WTC11 (cell line): ENCODE measurements at regions not wholly inside any gene's neighbourhood (a gene's known extent, or its start where the extent isn't known, plus 50 kb on each side); places are given as distances from the start of the nearest gene placed in this dataset.

ENCODE experiments used
- ATAC-seq: fragments of 200-7000 bp; cut with Tn5 transposase; 2 replicates; pipeline ENCODE4 v1.10.0; 2021; ENCODE audit warnings: mild to moderate bottlenecking, moderate library complexity
- CTCF ChIA-PET: fragments of 300-600 bp; sonication (Branson Sonifier 250); formaldehyde crosslinking; loops from one replicate; lab custom pipeline; 2021; ENCODE audit warnings: antibody characterized with exemption; lab: Charles Lee
- POLR2A ChIA-PET: fragments of 350-600 bp; sonication (Branson Sonifier 250); formaldehyde crosslinking; loops from one replicate; lab custom pipeline; 2021; ENCODE audit warnings: antibody characterized with exemption; lab: Charles Lee
- DNase-seq: peaks from one replicate; pipeline ENCODE4 v3.0.0; 2021; ENCODE audit warnings: low spot score
- H3K27ac Mint-ChIP-seq: 2 replicates; pipeline ENCODE4 v1.8.0; 2021; ENCODE audit warnings: mixed read lengths
- H3K27me3 Mint-ChIP-seq: 2 replicates; pipeline ENCODE4 v1.8.0; 2021; ENCODE audit warnings: low read depth, mild to moderate bottlenecking, moderate library complexity, mixed read lengths
- H3K36me3 Mint-ChIP-seq: 2 replicates; pipeline ENCODE4 v1.8.0; 2021; ENCODE audit warnings: mixed read lengths
- H3K4me1 Mint-ChIP-seq: 2 replicates; pipeline ENCODE4 v1.8.0; 2022; ENCODE audit warnings: mixed read lengths
- H3K4me3 Mint-ChIP-seq: 2 replicates; pipeline ENCODE4 v1.8.0; 2021; ENCODE audit warnings: mild to moderate bottlenecking, moderate library complexity, mixed read lengths
- H3K9me3 Mint-ChIP-seq: 2 replicates; pipeline ENCODE4 v1.8.0; 2021; ENCODE audit warnings: mixed read lengths
- ATF1 ChIP-seq: sonication (generic); formaldehyde crosslinking; IDR thresholded peaks from 2 replicates; pipeline ENCODE4 v1.8.1; 2023; ENCODE audit warnings: mild to moderate bottlenecking, moderate library complexity, missing genetic modification reagents
- CREB1 ChIP-seq: sonication (generic); formaldehyde crosslinking; IDR thresholded peaks from 2 replicates; pipeline ENCODE4 v1.8.0; 2023; ENCODE audit warnings: mild to moderate bottlenecking, missing genetic modification reagents
- CREM ChIP-seq: sonication (generic); formaldehyde crosslinking; IDR thresholded peaks from 2 replicates; pipeline ENCODE4 v1.8.1; 2022; ENCODE audit warnings: mild to moderate bottlenecking, missing genetic modification reagents, moderate library complexity
- ELF4 ChIP-seq: sonication (generic); formaldehyde crosslinking; IDR thresholded peaks from 2 replicates; pipeline ENCODE4 v1.8.1; 2022; ENCODE audit warnings: low read depth, mild to moderate bottlenecking, moderate library complexity, missing genetic modification reagents
- EMX1 ChIP-seq: fragments of 250-450 bp; sonication (Bioruptor Pico); IDR thresholded peaks from 2 replicates; pipeline ENCODE4 v1.8.0; 2021; ENCODE audit warnings: mild to moderate bottlenecking
- FOXJ3 ChIP-seq: sonication (generic); formaldehyde crosslinking; IDR thresholded peaks from 2 replicates; pipeline ENCODE4 v1.9.0; 2021; ENCODE audit warnings: missing genetic modification reagents, mild to moderate bottlenecking, borderline replicate concordance
- NFATC4 ChIP-seq: fragments of 250-450 bp; sonication (Bioruptor Pico); IDR thresholded peaks from 2 replicates; pipeline ENCODE4 v1.9.0; 2021; ENCODE audit warnings: mild to moderate bottlenecking
- NFYB ChIP-seq: sonication (generic); formaldehyde crosslinking; conservative IDR thresholded peaks from 2 replicates; pipeline ENCODE4 v1.8.0; 2022; ENCODE audit warnings: low read depth, missing genetic modification reagents
- OVOL2 ChIP-seq: fragments of 250-450 bp; sonication (Bioruptor Pico); IDR thresholded peaks from 2 replicates; pipeline ENCODE4 v1.9.0; 2021; ENCODE audit warnings: mild to moderate bottlenecking, borderline replicate concordance
- RORB ChIP-seq: fragments of 250-450 bp; sonication (Bioruptor Pico); IDR thresholded peaks from 2 replicates; pipeline ENCODE4 v1.9.0; 2021; ENCODE audit warnings: mild to moderate bottlenecking
- SOX15 ChIP-seq: fragments of 250-450 bp; sonication (Bioruptor Pico); IDR thresholded peaks from 2 replicates; pipeline ENCODE4 v1.9.0; 2021; ENCODE audit warnings: mild to moderate bottlenecking
- TCF7 ChIP-seq: sonication (generic); formaldehyde crosslinking; IDR thresholded peaks from 2 replicates; pipeline ENCODE4 v1.8.0; 2022; ENCODE audit warnings: mild to moderate bottlenecking, low read depth, missing genetic modification reagents, moderate library complexity
- TP53 ChIP-seq: sonication (generic); formaldehyde crosslinking; IDR thresholded peaks from 2 replicates; pipeline ENCODE4 v1.8.1; 2023; ENCODE audit warnings: mild to moderate bottlenecking, missing genetic modification reagents
- ZNF263 ChIP-seq: sonication (generic); formaldehyde crosslinking; IDR thresholded peaks from 2 replicates; pipeline ENCODE4 v1.8.1; 2022; ENCODE audit warnings: low read depth, mild to moderate bottlenecking, moderate library complexity, missing genetic modification reagents
- TF ChIP-seq, protein P1 (sequence below): sonication (generic); formaldehyde crosslinking; IDR thresholded peaks from 2 replicates; pipeline ENCODE4 v1.8.0; 2022; ENCODE audit warnings: mild to moderate bottlenecking, missing genetic modification reagents
- TF ChIP-seq, protein P2 (sequence below): fragments of 250-450 bp; sonication (Bioruptor Pico); IDR thresholded peaks from 2 replicates; pipeline ENCODE4 v1.8.0; 2021; ENCODE audit warnings: mild to moderate bottlenecking
- TF ChIP-seq, protein P3 (sequence below): sonication (generic); formaldehyde crosslinking; IDR thresholded peaks from 2 replicates; pipeline ENCODE4 v1.8.1; 2023; ENCODE audit warnings: mild to moderate bottlenecking, missing genetic modification reagents
- TF ChIP-seq, protein P4 (sequence below): sonication (generic); formaldehyde crosslinking; IDR thresholded peaks from 2 replicates; pipeline ENCODE4 v1.8.1; 2022; ENCODE audit warnings: low read depth, mild to moderate bottlenecking, moderate library complexity, missing genetic modification reagents, borderline replicate concordance
- TF ChIP-seq, protein P5 (sequence below): sonication (generic); formaldehyde crosslinking; IDR thresholded peaks from 2 replicates; pipeline ENCODE4 v1.8.0; 2022; ENCODE audit warnings: mild to moderate bottlenecking, missing genetic modification reagents
- TF ChIP-seq, protein P6 (sequence below): fragments of 250-450 bp; sonication (Bioruptor Pico); IDR thresholded peaks from 2 replicates; pipeline ENCODE4 v1.9.0; 2021; ENCODE audit warnings: moderate library complexity, mild to moderate bottlenecking, inconsistent platforms, borderline replicate concordance

DNA sequence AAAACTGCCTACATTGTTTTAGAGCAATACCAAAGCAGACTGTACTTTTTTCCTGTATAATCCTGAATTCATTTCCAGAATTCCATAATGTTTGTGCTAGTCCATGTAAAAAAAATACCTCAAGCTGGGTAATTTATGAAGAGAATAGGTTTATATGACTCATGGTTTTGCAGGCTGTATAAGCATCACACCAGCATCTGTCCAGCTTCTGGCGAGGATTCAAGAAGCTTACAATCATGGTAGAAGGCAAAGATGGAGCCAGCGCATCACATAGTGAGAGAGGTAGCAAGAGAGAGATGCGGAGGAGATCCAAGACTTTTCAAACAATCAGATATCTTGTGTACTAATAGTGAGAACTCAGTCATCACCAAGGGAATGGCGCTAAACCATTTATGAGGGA, 280.3 kb upstream of the CDH9 start:
- H3K27ac Mint-ChIP-seq: no peak overlapping the region
- POLR2A ChIA-PET: no interaction called here
- no peaks in the 10 kb centered on the region for H3K27me3 Mint-ChIP-seq
- peaks cover 11% of the 10 kb centered on the region for H3K9me3 Mint-ChIP-seq
- peaks cover 31% of the 10 kb centered on the region for H3K4me1 Mint-ChIP-seq
- CTCF ChIA-PET: no interaction called here
- no peak overlapping the region for H3K4me3 Mint-ChIP-seq
- TF ChIP-seq, protein P1, sequence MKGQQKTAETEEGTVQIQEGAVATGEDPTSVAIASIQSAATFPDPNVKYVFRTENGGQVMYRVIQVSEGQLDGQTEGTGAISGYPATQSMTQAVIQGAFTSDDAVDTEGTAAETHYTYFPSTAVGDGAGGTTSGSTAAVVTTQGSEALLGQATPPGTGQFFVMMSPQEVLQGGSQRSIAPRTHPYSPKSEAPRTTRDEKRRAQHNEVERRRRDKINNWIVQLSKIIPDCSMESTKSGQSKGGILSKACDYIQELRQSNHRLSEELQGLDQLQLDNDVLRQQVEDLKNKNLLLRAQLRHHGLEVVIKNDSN: no peak
- TF ChIP-seq SOX15 (CRISPR knock-in tag): no peak
- no peak for TF ChIP-seq TP53 (CRISPR knock-in tag)
- TF ChIP-seq, protein P2, sequence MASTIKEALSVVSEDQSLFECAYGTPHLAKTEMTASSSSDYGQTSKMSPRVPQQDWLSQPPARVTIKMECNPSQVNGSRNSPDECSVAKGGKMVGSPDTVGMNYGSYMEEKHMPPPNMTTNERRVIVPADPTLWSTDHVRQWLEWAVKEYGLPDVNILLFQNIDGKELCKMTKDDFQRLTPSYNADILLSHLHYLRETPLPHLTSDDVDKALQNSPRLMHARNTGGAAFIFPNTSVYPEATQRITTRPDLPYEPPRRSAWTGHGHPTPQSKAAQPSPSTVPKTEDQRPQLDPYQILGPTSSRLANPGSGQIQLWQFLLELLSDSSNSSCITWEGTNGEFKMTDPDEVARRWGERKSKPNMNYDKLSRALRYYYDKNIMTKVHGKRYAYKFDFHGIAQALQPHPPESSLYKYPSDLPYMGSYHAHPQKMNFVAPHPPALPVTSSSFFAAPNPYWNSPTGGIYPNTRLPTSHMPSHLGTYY (CRISPR knock-in tag): no peak
- TF ChIP-seq, protein P3, sequence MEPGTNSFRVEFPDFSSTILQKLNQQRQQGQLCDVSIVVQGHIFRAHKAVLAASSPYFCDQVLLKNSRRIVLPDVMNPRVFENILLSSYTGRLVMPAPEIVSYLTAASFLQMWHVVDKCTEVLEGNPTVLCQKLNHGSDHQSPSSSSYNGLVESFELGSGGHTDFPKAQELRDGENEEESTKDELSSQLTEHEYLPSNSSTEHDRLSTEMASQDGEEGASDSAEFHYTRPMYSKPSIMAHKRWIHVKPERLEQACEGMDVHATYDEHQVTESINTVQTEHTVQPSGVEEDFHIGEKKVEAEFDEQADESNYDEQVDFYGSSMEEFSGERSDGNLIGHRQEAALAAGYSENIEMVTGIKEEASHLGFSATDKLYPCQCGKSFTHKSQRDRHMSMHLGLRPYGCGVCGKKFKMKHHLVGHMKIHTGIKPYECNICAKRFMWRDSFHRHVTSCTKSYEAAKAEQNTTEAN (CRISPR knock-in tag): no peak
- TF ChIP-seq CREM (CRISPR knock-in tag): no peak
- TF ChIP-seq, protein P4, sequence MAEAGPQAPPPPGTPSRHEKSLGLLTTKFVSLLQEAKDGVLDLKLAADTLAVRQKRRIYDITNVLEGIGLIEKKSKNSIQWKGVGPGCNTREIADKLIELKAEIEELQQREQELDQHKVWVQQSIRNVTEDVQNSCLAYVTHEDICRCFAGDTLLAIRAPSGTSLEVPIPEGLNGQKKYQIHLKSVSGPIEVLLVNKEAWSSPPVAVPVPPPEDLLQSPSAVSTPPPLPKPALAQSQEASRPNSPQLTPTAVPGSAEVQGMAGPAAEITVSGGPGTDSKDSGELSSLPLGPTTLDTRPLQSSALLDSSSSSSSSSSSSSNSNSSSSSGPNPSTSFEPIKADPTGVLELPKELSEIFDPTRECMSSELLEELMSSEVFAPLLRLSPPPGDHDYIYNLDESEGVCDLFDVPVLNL: no peak
- TF ChIP-seq FOXJ3 (CRISPR knock-in tag): no peak
- no peak for TF ChIP-seq OVOL2 (CRISPR knock-in tag)
- no peak for TF ChIP-seq CREB1 (CRISPR knock-in tag)
- TF ChIP-seq, protein P5, sequence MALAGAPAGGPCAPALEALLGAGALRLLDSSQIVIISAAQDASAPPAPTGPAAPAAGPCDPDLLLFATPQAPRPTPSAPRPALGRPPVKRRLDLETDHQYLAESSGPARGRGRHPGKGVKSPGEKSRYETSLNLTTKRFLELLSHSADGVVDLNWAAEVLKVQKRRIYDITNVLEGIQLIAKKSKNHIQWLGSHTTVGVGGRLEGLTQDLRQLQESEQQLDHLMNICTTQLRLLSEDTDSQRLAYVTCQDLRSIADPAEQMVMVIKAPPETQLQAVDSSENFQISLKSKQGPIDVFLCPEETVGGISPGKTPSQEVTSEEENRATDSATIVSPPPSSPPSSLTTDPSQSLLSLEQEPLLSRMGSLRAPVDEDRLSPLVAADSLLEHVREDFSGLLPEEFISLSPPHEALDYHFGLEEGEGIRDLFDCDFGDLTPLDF (CRISPR knock-in tag): no peak
- TF ChIP-seq, protein P6, sequence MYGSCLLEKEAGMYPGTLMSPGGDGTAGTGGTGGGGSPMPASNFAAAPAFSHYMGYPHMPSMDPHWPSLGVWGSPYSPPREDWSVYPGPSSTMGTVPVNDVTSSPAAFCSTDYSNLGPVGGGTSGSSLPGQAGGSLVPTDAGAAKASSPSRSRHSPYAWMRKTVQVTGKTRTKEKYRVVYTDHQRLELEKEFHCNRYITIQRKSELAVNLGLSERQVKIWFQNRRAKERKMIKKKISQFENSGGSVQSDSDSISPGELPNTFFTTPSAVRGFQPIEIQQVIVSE (CRISPR knock-in tag): no peak
- no peak for TF ChIP-seq ZNF263
- no peak for TF ChIP-seq RORB (CRISPR knock-in tag)
- TF ChIP-seq NFATC4 (CRISPR knock-in tag): no peak
- TF ChIP-seq ATF1 (CRISPR knock-in tag): no peak
- TF ChIP-seq TCF7: no peak
- TF ChIP-seq ELF4 (CRISPR knock-in tag): no peak
- H3K36me3 Mint-ChIP-seq: no peaks in the 10 kb centered on the region; the same call in 1 of the 2 replicates
- DNase-seq (no peak), ATAC-seq (no peak)

DNA sequence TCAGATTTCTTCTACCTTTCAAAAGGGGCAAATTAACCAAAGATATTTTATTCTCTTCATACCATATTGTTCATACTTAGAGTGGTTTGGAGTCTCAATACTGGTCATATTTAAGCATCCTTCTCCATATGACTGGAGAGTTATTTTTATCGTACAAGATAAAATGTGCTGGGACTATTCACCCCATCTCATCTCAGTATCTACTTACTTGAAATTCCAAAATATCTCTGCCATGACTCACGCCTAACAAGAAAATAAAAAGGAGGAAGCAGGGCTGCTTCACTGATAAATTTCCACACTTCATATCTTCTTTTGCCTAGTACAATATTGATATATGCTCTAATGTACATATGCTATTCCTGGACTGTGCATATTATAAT, 277.9 kb upstream of the CDH9 start:
- TF ChIP-seq FOXJ3 (CRISPR knock-in tag): no peak
- TF ChIP-seq EMX1: no peak
- TF ChIP-seq NFYB: no peak
- TF ChIP-seq, protein P3 (CRISPR knock-in tag): no peak
- CTCF ChIA-PET: no interaction called here
- Mint-ChIP-seq H3K27me3 (no peaks in the 10 kb centered on the region), H3K9me3 (peaks cover 15% of the 10 kb centered on the region), H3K4me3 (no peak overlapping the region), H3K4me1 (peaks cover 53% of the 10 kb centered on the region), H3K27ac (no peak overlapping the region; the same call in 1 of the 2 replicates), H3K36me3 (no peaks in the 10 kb centered on the region; the same call in 1 of the 2 replicates)
- POLR2A ChIA-PET: no interaction called here
- ATAC-seq (no peak), DNase-seq (no peak)
